Natural killer cell treated with Interleukin-12 subunit alpha and Interleukin-12 subunit beta and Interleukin-15 and Interleukin-18, amount 100 ng/mL, for 72 hours (primary cell): ENCODE measurements at regions not wholly inside any gene's neighbourhood (a gene's known extent, or its start where the extent isn't known, plus 50 kb on each side); places are given as distances from the start of the nearest gene placed in this dataset.

Experiments used
- ATAC-seq, 2 donors: fragments of 150-1000 bp; cut with Tn5 transposase in 1 of 2; sonication (Bioruptor Pico), chemical (Tn5 transposase) in 1 of 2; 2 replicates each; pipeline ENCODE4 v1.10.0; 2021
- DNase-seq: peaks from one replicate; pipeline ENCODE4 v3.0.0; 2022; ENCODE audit warnings: low spot score
- H3K27ac Mint-ChIP-seq, 2 donors: 1 replicate in 1 of 2; 2 replicates in 1 of 2; pipeline ENCODE4 v1.8.0; 2022; ENCODE audit warnings: mixed read lengths in 2 of 2, mild to moderate bottlenecking in 1 of 2, moderate library complexity in 1 of 2
- H3K27me3 Mint-ChIP-seq, 2 donors: 1 replicate in 1 of 2; 2 replicates in 1 of 2; pipeline ENCODE4 v1.8.0; 2022; ENCODE audit warnings: mixed read lengths in 2 of 2
- H3K36me3 Mint-ChIP-seq: one replicate; pipeline ENCODE4 v1.8.0; 2022; ENCODE audit warnings: mixed read lengths
- H3K4me1 Mint-ChIP-seq, 2 donors: 1 replicate in 1 of 2; 2 replicates in 1 of 2; pipeline ENCODE4 v1.8.0; 2022; ENCODE audit warnings: low read depth in 2 of 2, mixed read lengths in 2 of 2, mild to moderate bottlenecking in 1 of 2
- H3K4me3 Mint-ChIP-seq: one replicate; pipeline ENCODE4 v1.8.0; 2022; ENCODE audit warnings: mixed read lengths
- H3K9me3 Mint-ChIP-seq: 2 replicates; pipeline ENCODE4 v1.8.0; 2022; ENCODE audit warnings: mixed read lengths

DNA sequence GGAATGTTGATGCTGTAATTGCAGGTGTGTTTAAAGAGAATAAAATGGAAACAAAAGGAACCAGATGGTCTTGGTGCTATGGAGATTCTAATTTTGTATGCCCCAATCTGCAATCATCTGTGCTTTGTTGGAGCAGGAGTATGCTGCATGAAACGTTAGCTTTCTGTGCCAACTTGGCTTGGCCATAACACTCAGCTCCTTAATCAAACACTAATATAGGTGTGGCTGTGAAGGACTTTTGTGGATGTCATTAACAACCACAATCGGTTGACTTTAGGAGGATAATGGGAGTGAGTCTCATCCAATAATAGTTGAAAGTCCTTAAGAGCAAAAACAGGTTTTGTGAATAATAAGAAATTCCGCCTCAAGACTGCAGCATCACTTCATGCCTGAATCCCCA, 399.2 kb downstream of the NLGN4X start:
- Mint-ChIP-seq H3K27me3 (no peaks in the 10 kb centered on the region), H3K4me1 (no peaks in the 10 kb centered on the region), H3K4me3 (no peak overlapping the region), H3K36me3 (no peaks in the 10 kb centered on the region), H3K9me3 (peaks cover 6% of the 10 kb centered on the region), H3K27ac (no peak overlapping the region)
- ATAC-seq (no peak), DNase-seq (no peak)

DNA sequence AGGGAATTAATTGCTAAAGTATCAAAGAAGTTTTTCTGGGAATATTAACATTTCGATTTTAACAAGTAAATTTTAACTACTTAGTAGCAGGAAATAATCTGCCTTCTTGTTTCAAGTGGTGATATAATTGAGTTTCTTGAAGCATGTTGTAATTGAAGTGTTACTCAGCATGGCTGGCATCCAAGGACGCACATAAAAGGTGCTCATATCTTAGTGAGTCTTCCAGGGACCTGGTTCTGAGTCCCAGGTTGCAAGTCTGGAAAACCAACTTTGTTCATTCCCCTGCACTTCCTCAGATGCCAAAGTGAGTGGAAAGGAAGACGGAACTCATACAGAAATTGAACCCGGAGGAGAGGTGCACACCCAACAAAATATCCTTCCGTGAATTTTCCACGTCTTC, 399.6 kb downstream of the NLGN4X start:
- Mint-ChIP-seq H3K9me3 (peaks cover 6% of the 10 kb centered on the region), H3K27ac (no peak overlapping the region), H3K4me3 (no peak overlapping the region), H3K27me3 (no peaks in the 10 kb centered on the region), H3K36me3 (no peaks in the 10 kb centered on the region), H3K4me1 (no peaks in the 10 kb centered on the region)
- DNase-seq = no peak
- no peak for ATAC-seq

DNA sequence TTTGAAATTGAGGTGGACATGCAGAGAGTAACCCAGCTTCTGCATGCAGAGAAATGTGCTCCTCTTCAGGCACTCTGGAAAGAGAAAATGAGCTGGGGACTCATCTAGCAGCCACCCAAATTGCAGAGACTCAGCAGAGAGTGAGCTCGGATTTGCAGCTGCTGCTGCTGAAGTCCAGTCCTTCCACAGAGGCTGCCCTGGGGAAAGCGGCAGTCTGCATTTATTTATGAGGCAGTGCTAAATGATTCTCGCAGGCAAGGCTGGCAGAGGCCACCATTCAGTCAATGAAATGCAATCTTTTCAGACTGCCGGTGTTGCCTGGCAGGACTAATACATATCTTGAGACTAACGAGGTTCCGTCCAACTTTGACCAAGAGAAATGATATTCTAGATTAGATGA, 404.8 kb downstream of the NLGN4X start:
- ATAC-seq = no peak
- no peak for DNase-seq
- Mint-ChIP-seq H3K36me3 (no peaks in the 10 kb centered on the region), H3K9me3 (peaks cover 3% of the 10 kb centered on the region), H3K27ac (no peak overlapping the region), H3K27me3 (no peaks in the 10 kb centered on the region), H3K4me1 (no peaks in the 10 kb centered on the region), H3K4me3 (no peak overlapping the region)

DNA sequence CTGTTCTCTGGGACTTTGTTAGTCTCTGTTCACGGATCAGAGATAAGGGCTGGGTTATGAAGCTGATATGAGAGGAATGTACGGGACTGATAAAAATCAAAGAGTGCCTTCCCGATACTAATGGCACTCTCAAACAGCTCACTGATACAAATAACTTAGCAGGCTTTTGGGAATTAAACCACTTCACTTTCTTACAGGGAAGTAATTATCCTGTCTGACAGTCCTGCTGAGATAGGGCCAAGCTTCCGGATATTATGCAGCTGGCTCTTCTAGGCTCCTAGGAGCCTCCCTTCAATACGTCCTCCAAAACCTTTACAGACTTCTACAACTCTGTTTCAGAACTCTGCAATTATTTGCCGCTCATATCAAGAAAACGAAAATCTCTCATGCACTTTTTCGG, 418.0 kb downstream of the NLGN4X start:
- H3K27ac Mint-ChIP-seq = no peak overlapping the region
- H3K9me3 Mint-ChIP-seq = no peaks in the 10 kb centered on the region
- ATAC-seq (no peak), DNase-seq (no peak)
- H3K4me1 Mint-ChIP-seq = no peaks in the 10 kb centered on the region
- no peaks in the 10 kb centered on the region for H3K27me3 Mint-ChIP-seq
- no peak overlapping the region for H3K4me3 Mint-ChIP-seq
- no peaks in the 10 kb centered on the region for H3K36me3 Mint-ChIP-seq

DNA sequence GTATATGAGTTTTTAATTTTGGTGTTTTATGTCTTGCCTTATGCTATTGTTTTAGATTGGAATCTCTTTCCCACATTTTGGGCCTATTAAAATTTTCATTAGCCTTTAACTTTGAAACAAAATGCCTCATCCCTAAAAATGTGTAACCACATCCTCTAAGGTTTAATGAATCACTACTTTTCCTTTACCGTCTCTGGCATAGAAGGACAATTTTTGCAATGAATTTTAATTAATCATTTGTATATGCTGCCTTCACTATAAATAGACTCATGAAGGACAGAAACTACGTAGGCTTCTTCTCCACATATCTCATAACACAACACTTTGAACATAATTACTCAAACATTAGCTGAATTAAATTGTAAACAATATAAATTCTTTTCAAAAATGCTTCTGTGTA, 421.5 kb downstream of the NLGN4X start:
- Mint-ChIP-seq H3K4me3 (no peak overlapping the region), H3K9me3 (peaks cover 9% of the 10 kb centered on the region), H3K4me1 (no peaks in the 10 kb centered on the region), H3K27me3 (no peaks in the 10 kb centered on the region), H3K36me3 (no peaks in the 10 kb centered on the region), H3K27ac (no peak overlapping the region)
- no peak for ATAC-seq
- no peak for DNase-seq

DNA sequence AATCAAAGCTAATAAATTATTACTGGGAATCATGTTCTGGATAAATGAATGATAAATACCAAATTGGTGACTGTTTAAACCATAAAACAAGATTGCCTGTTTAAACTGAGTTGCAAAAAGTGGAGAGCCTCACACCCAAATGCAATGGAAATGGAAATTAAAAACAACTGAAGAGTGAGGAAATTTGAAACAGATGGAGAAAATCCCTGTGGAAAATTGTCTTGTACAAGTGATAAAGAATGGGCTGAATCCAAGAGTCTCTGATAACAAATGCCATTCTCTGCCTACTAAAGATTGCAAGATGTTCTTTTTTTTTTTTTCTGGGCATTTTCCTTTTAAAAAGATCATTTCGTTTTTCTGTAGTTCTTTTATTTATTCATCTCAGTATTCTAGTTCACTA, 426.3 kb downstream of the NLGN4X start:
- Mint-ChIP-seq H3K4me3 (no peak overlapping the region), H3K36me3 (no peaks in the 10 kb centered on the region), H3K9me3 (peaks cover 14% of the 10 kb centered on the region), H3K27me3 (no peaks in the 10 kb centered on the region), H3K4me1 (no peaks in the 10 kb centered on the region), H3K27ac (no peak overlapping the region)
- DNase-seq = no peak
- no peak for ATAC-seq

DNA sequence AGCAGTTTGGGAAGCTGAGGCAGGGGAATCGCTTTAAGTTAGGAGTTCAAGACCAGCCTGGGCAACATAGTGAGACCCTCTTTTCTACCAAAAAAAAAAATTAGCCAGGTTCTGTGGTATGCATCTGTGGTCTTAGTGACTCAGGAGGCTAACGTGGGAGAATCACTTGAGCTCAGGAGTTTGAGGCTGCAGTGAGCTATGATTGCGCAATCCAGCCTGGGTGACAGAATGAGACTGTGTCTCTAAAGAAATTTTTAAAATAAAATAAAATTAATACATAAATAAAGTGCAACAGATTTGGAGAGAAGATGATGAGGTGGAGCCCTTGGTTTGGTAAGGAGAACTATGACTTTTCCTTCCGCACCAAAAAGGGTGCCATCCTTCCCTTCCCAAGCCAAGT, 436.9 kb downstream of the NLGN4X start:
- H3K27me3 Mint-ChIP-seq = no peaks in the 10 kb centered on the region
- no peak overlapping the region for H3K4me3 Mint-ChIP-seq

DNA sequence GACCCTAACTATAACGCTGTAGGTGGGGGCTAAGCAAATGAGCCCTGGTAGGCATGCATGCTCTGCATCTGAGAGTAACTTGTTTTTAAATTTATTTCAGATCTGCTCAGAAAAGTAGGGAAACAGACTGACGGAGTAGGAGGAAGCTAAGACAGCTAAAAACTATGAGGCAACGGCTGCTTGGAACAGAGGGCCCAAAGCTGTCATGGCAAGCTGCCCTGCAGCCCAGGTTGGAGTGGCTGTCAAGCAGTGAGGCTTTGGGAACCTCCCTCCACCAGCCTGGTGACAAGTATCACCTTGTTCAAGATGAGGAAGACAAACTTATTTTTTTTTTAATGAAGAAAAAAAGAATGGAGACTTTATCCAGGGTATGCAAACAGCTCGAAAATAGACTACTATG, 439.8 kb downstream of the NLGN4X start:
- ATAC-seq (no peak), DNase-seq (no peak)
- H3K27ac Mint-ChIP-seq = no peak overlapping the region
- peaks cover 5% of the 10 kb centered on the region for H3K36me3 Mint-ChIP-seq
- H3K4me1 Mint-ChIP-seq = no peaks in the 10 kb centered on the region
- H3K9me3 Mint-ChIP-seq = peaks cover 10% of the 10 kb centered on the region
- H3K4me3 Mint-ChIP-seq = no peak overlapping the region
- no peaks in the 10 kb centered on the region for H3K27me3 Mint-ChIP-seq

More for the DNA sequence above, 436.9 kb downstream of the NLGN4X start:
- Mint-ChIP-seq H3K36me3 (peaks cover 5% of the 10 kb centered on the region), H3K4me1 (no peaks in the 10 kb centered on the region), H3K27ac (no peak overlapping the region), H3K9me3 (peaks cover 10% of the 10 kb centered on the region)
- DNase-seq (no peak), ATAC-seq (no peak)

DNA sequence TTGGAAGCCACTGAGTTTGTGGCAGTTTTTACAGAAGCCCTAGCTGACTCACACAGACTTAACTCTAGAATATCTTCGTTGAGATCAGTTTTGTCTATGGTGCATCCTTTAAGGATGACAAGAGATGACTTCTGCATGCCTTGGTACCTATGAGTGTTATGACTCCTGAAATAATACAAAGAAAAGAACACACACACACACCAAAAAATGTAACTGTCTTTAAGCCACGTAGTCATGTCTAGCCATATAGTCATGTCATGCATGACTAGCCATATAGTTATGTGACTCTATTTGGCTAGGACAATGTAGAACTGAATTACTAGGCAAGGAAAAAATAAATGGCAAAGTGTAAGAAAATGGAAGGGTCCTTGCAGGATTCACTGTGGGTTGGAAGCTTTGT, 447.8 kb downstream of the NLGN4X start:
- H3K4me3 Mint-ChIP-seq = no peak overlapping the region
- DNase-seq = no peak
- no peaks in the 10 kb centered on the region for H3K27me3 Mint-ChIP-seq
- no peak for ATAC-seq
- no peak overlapping the region for H3K27ac Mint-ChIP-seq
- H3K36me3 Mint-ChIP-seq = no peaks in the 10 kb centered on the region
- H3K4me1 Mint-ChIP-seq = no peaks in the 10 kb centered on the region
- peaks cover 29% of the 10 kb centered on the region for H3K9me3 Mint-ChIP-seq

DNA sequence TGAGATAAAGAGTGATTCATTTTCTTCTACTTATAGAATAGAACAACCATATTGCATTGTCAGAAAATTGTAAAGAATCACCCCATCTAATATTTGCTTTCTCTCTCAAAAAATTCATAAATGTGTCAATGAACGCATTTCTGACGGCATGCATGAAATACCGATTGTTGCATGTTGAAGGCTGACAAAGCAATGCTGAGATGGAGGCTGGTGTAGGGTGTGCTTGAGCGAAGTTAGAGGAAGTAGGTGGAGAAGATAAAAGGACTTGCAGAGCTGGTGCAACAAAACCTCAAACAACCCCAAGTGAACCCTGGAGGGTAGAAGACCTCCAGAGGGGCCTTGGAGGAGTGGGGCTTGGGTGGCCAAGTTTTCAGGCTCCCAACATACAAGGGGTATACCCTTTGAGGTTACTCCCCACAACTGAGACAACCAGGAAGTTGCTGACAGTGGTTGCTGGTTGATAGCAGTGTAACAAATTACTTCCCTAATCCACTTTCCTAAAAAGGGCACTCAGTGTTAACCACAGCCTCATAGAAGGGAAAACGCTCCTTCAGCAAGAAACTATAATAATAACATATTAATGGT, 452.7 kb downstream of the NLGN4X start:
- no peaks in the 10 kb centered on the region for H3K4me1 Mint-ChIP-seq
- ATAC-seq (no peak), DNase-seq (no peak)
- no peak overlapping the region for H3K4me3 Mint-ChIP-seq
- H3K27ac Mint-ChIP-seq = no peak overlapping the region
- H3K9me3 Mint-ChIP-seq = peaks cover 36% of the 10 kb centered on the region
- no peaks in the 10 kb centered on the region for H3K27me3 Mint-ChIP-seq
- no peaks in the 10 kb centered on the region for H3K36me3 Mint-ChIP-seq

DNA sequence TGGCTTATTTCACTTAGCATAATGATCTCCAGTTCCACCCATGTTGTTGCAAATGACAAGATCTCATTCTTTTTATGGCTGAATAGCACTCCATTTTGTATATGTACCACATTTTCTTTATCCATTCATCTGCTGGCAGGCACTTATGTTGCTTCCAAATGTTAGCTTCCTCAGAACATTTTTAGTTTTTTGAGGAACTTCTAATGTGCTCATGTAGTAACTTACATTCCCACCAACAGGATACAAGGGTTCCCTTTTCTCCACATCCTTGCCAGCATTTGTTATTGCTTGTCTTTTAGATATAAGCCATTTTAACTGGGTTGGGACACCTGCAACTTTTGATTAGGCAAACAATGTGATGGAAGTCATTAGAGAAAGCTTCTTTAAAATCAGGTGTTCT, 454.2 kb downstream of the NLGN4X start:
- H3K4me3 Mint-ChIP-seq = no peak overlapping the region

DNA sequence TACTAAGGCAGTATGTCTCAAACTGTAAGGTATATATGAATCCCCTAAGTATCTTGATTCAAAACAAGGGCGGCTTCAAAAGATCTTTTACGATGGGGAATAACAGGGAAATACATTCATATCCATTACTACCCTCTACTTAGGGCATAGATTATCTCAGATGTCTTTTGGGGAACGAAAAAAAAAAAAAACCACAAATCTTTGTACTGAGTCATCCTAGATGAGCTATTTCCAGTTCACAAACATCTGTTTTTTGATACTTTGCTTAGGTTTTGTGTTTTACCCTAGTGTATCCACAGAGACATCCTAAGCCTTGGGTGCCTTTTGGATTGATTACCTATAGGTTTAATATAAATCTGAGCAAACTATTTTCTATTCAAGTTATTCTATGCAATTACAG, 457.2 kb downstream of the NLGN4X start:
- H3K27me3 Mint-ChIP-seq = no peaks in the 10 kb centered on the region
- H3K36me3 Mint-ChIP-seq = no peaks in the 10 kb centered on the region
- peaks cover 14% of the 10 kb centered on the region for H3K9me3 Mint-ChIP-seq
- no peak overlapping the region for H3K4me3 Mint-ChIP-seq
- DNase-seq (no peak), ATAC-seq (no peak)
- H3K27ac Mint-ChIP-seq = no peak overlapping the region
- no peaks in the 10 kb centered on the region for H3K4me1 Mint-ChIP-seq

More for the DNA sequence above, 454.2 kb downstream of the NLGN4X start:
- Mint-ChIP-seq H3K36me3 (no peaks in the 10 kb centered on the region), H3K9me3 (peaks cover 31% of the 10 kb centered on the region), H3K4me1 (no peaks in the 10 kb centered on the region), H3K27ac (no peak overlapping the region), H3K27me3 (no peaks in the 10 kb centered on the region)
- DNase-seq = no peak
- no peak for ATAC-seq

DNA sequence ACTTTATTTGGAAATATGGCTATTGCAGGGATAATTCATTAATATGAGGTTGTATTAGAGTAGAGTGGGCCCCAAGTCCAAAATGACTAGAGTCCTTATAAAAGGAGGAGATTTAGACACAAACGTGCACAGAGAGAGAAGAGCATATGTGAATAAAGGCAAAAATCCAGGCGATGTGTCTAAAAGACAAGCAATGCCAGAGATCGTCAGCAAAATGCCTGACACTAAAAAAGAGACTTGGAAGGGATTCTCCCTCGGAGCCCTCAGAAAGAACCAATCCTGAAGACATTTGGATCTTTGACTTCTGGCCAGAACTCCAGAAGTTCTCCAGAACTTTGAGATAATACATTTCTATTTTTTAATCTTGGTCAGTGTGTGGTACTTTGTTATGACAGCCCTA, 472.1 kb downstream of the NLGN4X start:
- H3K9me3 Mint-ChIP-seq = peaks cover 8% of the 10 kb centered on the region
- H3K27me3 Mint-ChIP-seq = no peaks in the 10 kb centered on the region
- no peak overlapping the region for H3K4me3 Mint-ChIP-seq
- no peak overlapping the region for H3K27ac Mint-ChIP-seq
- no peaks in the 10 kb centered on the region for H3K36me3 Mint-ChIP-seq
- DNase-seq = no peak
- no peaks in the 10 kb centered on the region for H3K4me1 Mint-ChIP-seq
- no peak for ATAC-seq

DNA sequence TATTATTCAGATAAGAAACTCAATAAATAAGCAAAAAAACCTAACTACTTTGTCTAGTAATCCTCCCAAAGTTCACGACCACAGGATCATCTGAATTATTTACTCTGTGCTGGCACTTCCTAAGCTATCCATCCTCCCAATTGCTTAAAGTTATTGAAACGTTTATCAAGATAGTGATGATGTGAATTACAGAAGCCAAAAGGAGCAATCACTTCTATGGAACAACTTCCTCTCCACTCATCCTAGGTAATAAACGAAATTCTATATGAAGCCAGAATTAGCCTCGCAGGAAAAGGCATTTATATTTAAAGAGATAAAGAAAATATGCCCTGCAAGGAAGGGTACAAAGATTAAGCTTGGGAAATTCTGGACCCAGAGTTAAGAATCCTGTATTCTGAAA, 475.4 kb downstream of the NLGN4X start:
- peaks cover 13% of the 10 kb centered on the region for H3K9me3 Mint-ChIP-seq
- ATAC-seq = no peak
- no peak overlapping the region for H3K27ac Mint-ChIP-seq

DNA sequence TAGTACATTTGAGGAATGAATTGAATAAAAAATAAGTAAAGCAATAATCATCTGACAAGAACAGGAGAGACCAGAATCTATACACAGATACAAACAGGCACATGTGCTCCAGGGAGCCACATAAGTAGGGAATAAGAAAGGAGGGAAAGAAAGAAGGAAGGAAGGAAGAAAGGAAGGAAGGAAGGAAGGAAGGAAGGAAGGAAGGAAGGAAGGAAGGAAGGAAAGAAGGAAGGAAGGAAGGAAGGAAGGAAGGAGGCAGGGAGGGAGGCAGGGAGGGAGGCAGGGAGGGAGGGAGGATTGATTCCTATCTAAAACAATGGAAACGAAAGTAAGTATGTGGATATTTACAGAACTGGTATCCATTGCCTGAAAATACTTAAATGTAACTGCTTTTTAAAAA, 475.8 kb downstream of the NLGN4X start:
- Mint-ChIP-seq H3K4me3 (no peak overlapping the region), H3K27me3 (no peaks in the 10 kb centered on the region), H3K36me3 (no peaks in the 10 kb centered on the region), H3K4me1 (no peaks in the 10 kb centered on the region), H3K9me3 (peaks cover 13% of the 10 kb centered on the region), H3K27ac (no peak overlapping the region)
- DNase-seq = no peak
- no peak for ATAC-seq

More for the DNA sequence above, 475.4 kb downstream of the NLGN4X start:
- Mint-ChIP-seq H3K4me1 (no peaks in the 10 kb centered on the region), H3K36me3 (no peaks in the 10 kb centered on the region), H3K4me3 (no peak overlapping the region), H3K27me3 (no peaks in the 10 kb centered on the region)
- no peak for DNase-seq
